Activated naive CD4-positive, alpha-beta T cell treated with anti-CD3 and anti-CD28 coated beads, Interleukin-2, amount 50 U/mL, for 24 hours (primary cell): ENCODE measurements at regions not wholly inside any gene's neighbourhood (a gene's known extent, or its start where the extent isn't known, plus 50 kb on each side); places are given as distances from the start of the nearest gene placed in this dataset.

ENCODE experiments used
- H3K27ac Mint-ChIP-seq: one replicate; pipeline ENCODE4 v1.8.0; 2021; ENCODE audit warnings: mild to moderate bottlenecking, mixed read lengths
- H3K27me3 Mint-ChIP-seq: one replicate; pipeline ENCODE4 v1.8.0; 2021; ENCODE audit warnings: mixed read lengths
- H3K36me3 Mint-ChIP-seq: one replicate; pipeline ENCODE4 v1.8.0; 2021; ENCODE audit warnings: mixed read lengths
- H3K4me1 Mint-ChIP-seq: one replicate; pipeline ENCODE4 v1.8.0; 2021; ENCODE audit warnings: mixed read lengths
- H3K4me3 Mint-ChIP-seq: one replicate; pipeline ENCODE4 v1.8.0; 2021; ENCODE audit warnings: mild to moderate bottlenecking, mixed read lengths
- H3K9me3 Mint-ChIP-seq: one replicate; pipeline ENCODE4 v1.8.0; 2021; ENCODE audit warnings: mixed read lengths

DNA sequence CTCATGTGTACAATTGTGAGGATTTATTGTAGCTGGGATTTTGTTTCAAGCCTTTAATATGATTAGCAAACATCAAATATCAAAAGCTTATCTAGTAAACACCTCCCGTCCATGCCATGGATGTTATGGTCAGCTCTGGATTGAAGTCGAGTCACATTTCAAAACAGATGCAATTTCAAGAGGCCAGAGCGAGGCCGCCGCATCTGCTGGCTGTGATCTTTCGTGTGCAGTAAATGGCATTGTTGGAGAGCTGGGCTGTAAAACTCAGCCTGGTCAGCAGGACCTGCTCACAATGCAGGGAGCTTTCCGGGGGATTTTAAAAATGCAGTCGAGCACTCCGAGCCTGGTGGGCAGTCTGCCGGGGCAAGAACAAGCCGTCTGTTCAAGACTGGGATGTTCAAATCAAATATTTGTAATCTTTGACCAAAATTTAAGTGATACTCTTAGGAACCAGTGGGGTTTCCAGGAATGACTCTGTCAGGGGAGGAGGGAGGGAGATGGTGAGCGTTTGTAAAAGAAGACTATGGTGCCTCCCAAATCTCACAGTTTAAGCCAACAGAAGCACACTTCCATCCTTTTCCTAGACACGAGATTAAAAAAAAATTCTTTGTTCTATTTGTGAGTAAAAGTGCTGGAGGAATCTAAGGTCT, 97.6 kb downstream of the MYCN start:
- H3K27me3 Mint-ChIP-seq: peaks cover 1% of the 10 kb centered on the region
- H3K4me3 Mint-ChIP-seq: no peak overlapping the region
- no peaks in the 10 kb centered on the region for H3K36me3 Mint-ChIP-seq
- no peaks in the 10 kb centered on the region for H3K4me1 Mint-ChIP-seq
- no peak overlapping the region for H3K27ac Mint-ChIP-seq
- H3K9me3 Mint-ChIP-seq: no peaks in the 10 kb centered on the region

DNA sequence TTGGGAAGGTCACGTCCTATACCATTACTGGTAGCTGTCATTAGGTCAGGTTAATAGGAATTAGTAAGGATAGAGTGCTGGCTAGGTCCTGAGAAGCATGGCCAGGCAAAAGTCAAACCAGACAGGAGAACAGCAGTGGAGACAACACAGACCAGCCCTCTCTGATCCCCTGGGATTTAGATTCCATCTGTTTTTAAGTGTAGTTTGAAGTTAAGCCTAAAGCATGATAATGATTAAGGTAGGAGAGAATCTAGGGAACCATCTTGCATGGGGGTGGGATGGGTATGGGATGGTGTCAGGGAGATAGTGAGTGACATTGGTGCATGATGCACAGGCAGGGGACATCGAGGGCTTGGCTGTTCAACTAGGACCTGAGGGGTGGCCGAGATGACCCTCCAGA, 96.6 kb downstream of the MYCN start:
- no peak overlapping the region for H3K4me3 Mint-ChIP-seq
- no peaks in the 10 kb centered on the region for H3K36me3 Mint-ChIP-seq
- H3K27me3 Mint-ChIP-seq: peaks cover 1% of the 10 kb centered on the region
- H3K9me3 Mint-ChIP-seq: no peaks in the 10 kb centered on the region
- no peaks in the 10 kb centered on the region for H3K4me1 Mint-ChIP-seq
- no peak overlapping the region for H3K27ac Mint-ChIP-seq

DNA sequence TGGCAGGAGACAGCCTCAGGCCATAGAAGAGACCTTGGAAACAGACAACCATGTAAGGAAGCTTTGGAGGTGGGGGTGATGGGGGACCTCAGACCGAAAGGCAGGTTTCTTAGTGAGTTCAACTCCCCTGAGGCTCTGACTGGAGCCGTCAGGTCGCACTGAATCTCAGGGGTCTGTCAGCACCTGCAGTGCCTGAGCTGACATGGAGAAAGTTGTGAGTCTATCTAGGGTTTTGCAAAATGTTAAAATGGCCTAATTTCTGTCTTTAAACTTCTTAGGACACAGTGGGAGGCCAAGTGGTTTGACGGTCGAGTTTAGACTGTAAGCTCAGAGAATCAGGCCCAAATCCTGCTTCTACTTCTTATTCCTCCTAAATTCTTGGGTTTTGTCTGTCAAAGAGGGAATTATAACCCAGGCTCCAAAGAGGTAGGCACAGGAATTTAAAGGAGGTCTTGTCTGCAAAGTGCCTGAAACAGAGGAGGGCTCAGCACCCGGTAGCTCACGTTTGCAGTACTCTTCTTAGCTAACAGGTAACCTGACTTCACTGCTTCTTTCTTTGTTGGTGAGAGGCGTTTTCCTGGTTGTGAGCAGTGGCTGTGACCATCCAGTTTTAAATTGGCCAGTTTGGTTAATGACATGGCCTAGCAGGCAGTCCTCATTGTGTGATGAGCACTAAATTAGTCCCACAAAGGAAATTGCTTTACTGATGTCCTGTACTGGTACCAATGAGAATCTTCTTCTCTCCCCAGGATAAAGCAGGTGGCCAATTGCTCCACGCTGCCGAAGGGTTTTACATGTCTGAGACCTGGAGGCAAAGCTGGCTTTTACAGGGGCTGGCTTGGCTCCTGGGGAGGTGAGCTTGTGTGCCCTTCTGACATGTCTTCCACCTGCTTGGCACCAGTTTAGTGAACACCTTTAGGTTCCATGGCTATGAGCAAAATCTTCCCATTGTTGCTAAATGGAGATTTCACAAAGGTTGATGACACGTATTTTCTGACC, 95.7 kb downstream of the MYCN start:
- H3K27me3 Mint-ChIP-seq: no peaks in the 10 kb centered on the region
- no peak overlapping the region for H3K27ac Mint-ChIP-seq
- no peak overlapping the region for H3K4me3 Mint-ChIP-seq
- H3K4me1 Mint-ChIP-seq: no peaks in the 10 kb centered on the region
- no peaks in the 10 kb centered on the region for H3K9me3 Mint-ChIP-seq
- no peaks in the 10 kb centered on the region for H3K36me3 Mint-ChIP-seq

DNA sequence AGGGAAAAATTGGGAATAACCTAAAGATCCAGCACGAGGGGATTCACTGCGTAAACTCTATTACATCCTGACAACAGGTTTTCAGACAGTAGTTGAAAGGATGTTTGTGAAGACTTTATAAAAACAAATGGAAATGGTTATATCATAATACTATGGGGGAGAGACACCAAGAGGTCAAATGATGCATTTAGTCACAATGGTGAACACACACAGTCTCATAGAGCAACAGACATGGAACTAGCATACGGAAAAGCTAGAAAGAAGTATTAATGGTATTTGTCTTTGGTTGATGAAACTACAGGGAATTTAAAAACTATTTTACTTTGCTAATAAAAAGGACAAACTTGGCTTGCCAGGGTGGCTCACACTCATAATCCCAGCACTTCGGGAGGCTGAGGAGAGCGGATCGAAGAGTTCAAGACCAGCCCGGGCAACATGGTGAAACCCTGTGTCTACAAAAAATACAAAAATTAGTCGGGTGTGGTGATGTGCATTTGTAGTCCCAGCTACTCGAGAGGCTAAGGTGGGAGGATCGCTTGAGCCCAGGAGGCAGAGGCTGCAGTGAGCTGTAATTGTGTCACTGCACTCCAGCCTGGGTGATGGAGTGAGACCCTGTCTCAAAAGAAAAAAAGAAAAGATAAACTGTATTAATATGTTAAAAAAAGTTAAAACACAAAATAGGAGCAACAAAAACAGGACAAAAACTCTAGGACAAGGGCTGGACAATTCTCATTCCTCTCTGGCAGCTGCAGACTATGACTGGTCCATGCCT, 94.8 kb downstream of the MYCN start:
- Mint-ChIP-seq H3K36me3 (no peaks in the 10 kb centered on the region), H3K4me3 (no peak overlapping the region), H3K27me3 (no peaks in the 10 kb centered on the region), H3K4me1 (no peaks in the 10 kb centered on the region), H3K27ac (no peak overlapping the region), H3K9me3 (no peaks in the 10 kb centered on the region)

- H3K4me3 Mint-ChIP-seq: no peak overlapping the region
- no peaks in the 10 kb centered on the region for H3K36me3 Mint-ChIP-seq
- no peaks in the 10 kb centered on the region for H3K9me3 Mint-ChIP-seq
- H3K4me1 Mint-ChIP-seq: no peaks in the 10 kb centered on the region
- H3K27me3 Mint-ChIP-seq: no peaks in the 10 kb centered on the region
- no peak overlapping the region for H3K27ac Mint-ChIP-seq
Observed at GRCh38 chr2:16034151-16034974, 94.0 kb downstream of the MYCN start.

DNA sequence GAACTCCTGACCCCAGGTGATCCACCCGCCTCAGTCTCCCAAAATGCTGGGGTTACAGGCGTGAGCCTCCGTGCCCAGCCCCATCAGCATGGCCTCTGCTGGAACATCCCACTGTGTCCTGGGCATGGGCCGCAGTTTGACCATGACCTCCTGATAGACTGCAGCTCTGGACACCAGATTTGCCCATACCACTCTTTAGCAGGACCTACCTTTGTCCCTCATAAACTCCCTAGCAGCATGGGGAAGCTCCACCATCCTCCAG, 92.6 kb downstream of the MYCN start:
- no peaks in the 10 kb centered on the region for H3K27me3 Mint-ChIP-seq
- H3K9me3 Mint-ChIP-seq: no peaks in the 10 kb centered on the region
- no peaks in the 10 kb centered on the region for H3K36me3 Mint-ChIP-seq
- no peak overlapping the region for H3K27ac Mint-ChIP-seq
- no peaks in the 10 kb centered on the region for H3K4me1 Mint-ChIP-seq
- H3K4me3 Mint-ChIP-seq: no peak overlapping the region

GRCh38 chr2:16032282-16033031, 92.1 kb downstream of the MYCN start:
- no peak overlapping the region for H3K27ac Mint-ChIP-seq
- H3K36me3 Mint-ChIP-seq: no peaks in the 10 kb centered on the region
- H3K27me3 Mint-ChIP-seq: no peaks in the 10 kb centered on the region
- H3K4me1 Mint-ChIP-seq: no peaks in the 10 kb centered on the region
- H3K4me3 Mint-ChIP-seq: no peak overlapping the region
- no peaks in the 10 kb centered on the region for H3K9me3 Mint-ChIP-seq

DNA sequence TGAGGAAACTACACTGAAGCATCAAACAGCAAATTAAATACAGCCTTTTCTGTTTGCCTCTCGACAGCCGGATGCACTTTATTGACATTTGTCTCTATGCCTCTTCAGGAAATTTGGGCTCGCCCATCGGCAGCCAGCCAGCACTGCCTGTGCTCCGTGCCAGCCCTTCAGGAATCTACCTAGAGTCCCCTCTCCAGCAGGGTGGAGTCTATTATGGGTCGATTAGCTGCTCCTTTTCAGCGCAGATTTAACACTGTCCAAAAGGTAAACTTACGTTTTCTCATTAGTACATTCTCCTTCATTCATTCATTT, 91.5 kb downstream of the MYCN start:
- H3K4me3 Mint-ChIP-seq: no peak overlapping the region
- H3K36me3 Mint-ChIP-seq: no peaks in the 10 kb centered on the region
- H3K9me3 Mint-ChIP-seq: no peaks in the 10 kb centered on the region
- H3K4me1 Mint-ChIP-seq: no peaks in the 10 kb centered on the region
- H3K27me3 Mint-ChIP-seq: no peaks in the 10 kb centered on the region
- H3K27ac Mint-ChIP-seq: no peak overlapping the region

DNA sequence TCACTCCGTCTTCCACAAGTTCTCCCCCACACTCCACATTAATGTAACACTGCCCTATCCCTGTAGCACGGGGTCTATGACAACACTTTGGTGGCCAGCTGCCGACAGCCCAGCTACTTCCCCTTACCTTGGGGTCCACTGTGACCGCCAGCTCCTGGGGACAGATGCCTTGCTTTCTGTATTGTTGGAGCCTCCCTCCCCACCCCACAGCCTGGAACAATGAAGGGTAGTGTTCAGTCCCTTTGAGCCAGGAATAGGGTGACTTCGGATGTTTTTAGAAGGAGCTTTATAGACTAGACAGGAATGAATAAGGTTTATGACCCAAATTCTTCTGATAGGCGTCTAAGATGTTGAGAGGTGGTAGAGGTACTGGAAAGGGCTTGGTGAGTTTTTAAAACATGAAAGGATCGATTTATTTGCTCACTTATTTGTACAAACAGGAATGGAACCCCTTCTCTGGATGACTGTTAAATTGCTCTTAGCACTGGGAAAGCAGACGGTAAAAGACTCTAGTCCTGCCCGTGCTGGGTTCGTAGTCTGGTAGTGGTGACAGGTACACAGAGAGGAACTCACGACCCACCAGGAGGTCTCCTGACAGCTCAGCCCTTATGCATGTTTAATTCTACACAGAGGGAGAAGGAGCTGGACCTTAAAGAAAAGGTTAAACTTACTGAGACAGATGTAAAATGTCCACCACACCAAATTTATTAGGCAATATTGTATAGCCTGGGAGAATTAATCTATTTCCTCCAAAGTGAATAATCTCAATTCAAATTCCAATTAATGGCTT, 90.9 kb downstream of the MYCN start:
- Mint-ChIP-seq H3K27me3 (no peaks in the 10 kb centered on the region), H3K36me3 (no peaks in the 10 kb centered on the region), H3K9me3 (no peaks in the 10 kb centered on the region), H3K4me1 (no peaks in the 10 kb centered on the region), H3K4me3 (no peak overlapping the region), H3K27ac (no peak overlapping the region)

GRCh38 chr2:16030206-16031057, 90.1 kb downstream of the MYCN start:
- H3K4me3 Mint-ChIP-seq: no peak overlapping the region
- no peak overlapping the region for H3K27ac Mint-ChIP-seq
- no peaks in the 10 kb centered on the region for H3K36me3 Mint-ChIP-seq
- H3K4me1 Mint-ChIP-seq: no peaks in the 10 kb centered on the region
- no peaks in the 10 kb centered on the region for H3K9me3 Mint-ChIP-seq
- no peaks in the 10 kb centered on the region for H3K27me3 Mint-ChIP-seq

- Mint-ChIP-seq H3K4me3 (no peak overlapping the region), H3K36me3 (no peaks in the 10 kb centered on the region), H3K27me3 (no peaks in the 10 kb centered on the region), H3K27ac (no peak overlapping the region), H3K4me1 (no peaks in the 10 kb centered on the region), H3K9me3 (no peaks in the 10 kb centered on the region)
Observed at GRCh38 chr2:16028644-16029043, 88.3 kb downstream of the MYCN start.

DNA sequence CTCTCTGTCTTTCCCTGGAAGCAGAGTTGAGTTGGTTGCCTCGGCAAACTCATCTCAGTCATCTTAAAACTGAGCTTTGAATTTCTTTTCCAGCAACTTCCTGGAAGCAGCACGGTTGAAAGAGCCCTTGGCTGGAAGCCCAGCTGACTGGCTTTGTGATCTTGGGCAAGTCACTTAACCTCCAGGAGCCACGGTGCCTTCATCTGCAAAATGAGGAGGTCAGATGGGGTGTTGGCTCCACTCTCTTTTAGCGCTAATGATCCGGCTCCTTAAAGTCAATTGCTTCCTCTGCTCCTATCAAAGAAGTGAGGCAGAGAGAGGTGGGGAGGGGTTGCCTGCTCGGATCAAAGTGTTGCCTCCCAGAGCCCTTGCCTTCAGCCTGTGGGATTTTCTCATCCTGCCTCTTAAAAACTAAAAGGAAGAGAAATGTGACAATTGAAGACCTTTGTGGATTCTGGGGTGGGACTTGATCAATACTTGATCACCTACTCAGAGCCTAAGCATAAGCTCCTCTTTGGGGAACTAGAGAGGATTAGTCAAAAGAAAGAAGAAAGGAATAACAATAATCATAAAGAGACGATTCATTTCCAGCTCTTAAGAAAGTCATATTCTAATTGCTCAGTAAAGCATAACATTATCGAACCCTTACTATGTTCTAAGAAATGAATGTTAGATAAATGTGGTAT, 86.6 kb downstream of the MYCN start:
- Mint-ChIP-seq H3K36me3 (no peaks in the 10 kb centered on the region), H3K27me3 (no peaks in the 10 kb centered on the region), H3K27ac (no peak overlapping the region), H3K9me3 (no peaks in the 10 kb centered on the region), H3K4me3 (no peak overlapping the region), H3K4me1 (no peaks in the 10 kb centered on the region)

- Mint-ChIP-seq H3K9me3 (no peaks in the 10 kb centered on the region), H3K4me1 (no peaks in the 10 kb centered on the region), H3K36me3 (no peaks in the 10 kb centered on the region), H3K27me3 (no peaks in the 10 kb centered on the region), H3K27ac (no peak overlapping the region), H3K4me3 (no peak overlapping the region)
Observed at GRCh38 chr2:16025876-16026640, 85.7 kb downstream of the MYCN start.
